Tibial nerve (tissue), 4 donors: ENCODE measurements at regions not wholly inside any gene's neighbourhood (a gene's known extent, or its start where the extent isn't known, plus 50 kb on each side); places are given as distances from the start of the nearest gene placed in this dataset.

ENCODE experiments used
- CTCF ChIP-seq, 5 experiments: fragments of 200-600 bp in 3 of 5; fragments of 450-650 bp in 2 of 5; sonication (generic) in 3 of 5; IDR thresholded peaks; one replicate each; pipeline ENCODE4 v1.5.1; 2016 to 2019; ENCODE audit warnings: antibody characterized with exemption in 5 of 5, mild to moderate bottlenecking in 3 of 5, moderate library complexity in 2 of 5
- EP300 ChIP-seq, 2 donors: sonication (generic); formaldehyde crosslinking; IDR thresholded peaks; one replicate each; pipeline ENCODE4 v1.6.1; 2017; ENCODE audit warnings: antibody characterized with exemption in 2 of 2, mild to moderate bottlenecking in 1 of 2
- POLR2A ChIP-seq, 2 donors: fragments of 450-650 bp; IDR thresholded peaks; one replicate each; pipeline ENCODE4 v1.6.1; 2017; ENCODE audit warnings: antibody characterized with exemption in 2 of 2, mild to moderate bottlenecking in 2 of 2, moderate library complexity in 2 of 2

GRCh38 chr5:159415301-159415937 lies 85.1 kb upstream of the IL12B start:
- TF ChIP-seq CTCF (IDR thresholded peaks at IDR 0.05), result no peak
- no peak for TF ChIP-seq POLR2A (IDR thresholded peaks at IDR 0.05)
- TF ChIP-seq EP300 (IDR thresholded peaks at IDR 0.05), result no peak
